ENCODE measurements at regions not wholly inside any gene's neighbourhood (a gene's known extent, or its start where the extent isn't known, plus 50 kb on each side); places are given as distances from the start of the nearest gene placed in this dataset.

GRCh38 chr3:44055951-44056350 is 185.7 kb upstream of the TOPAZ1 start:
- peak; percentile 69 for DNase-seq (ENCODE audit: low read depth)

- DNase-seq (ENCODE audit: low read depth) = no peak
These were observed 185.0 kb upstream of the TOPAZ1 start for GRCh38 chr3:44056446-44057240.

- DNase-seq (ENCODE audit: low read depth) = peak; percentile 73
These were observed 183.4 kb upstream of the TOPAZ1 start for GRCh38 chr3:44058022-44058867.

- no peak for DNase-seq (ENCODE audit: low read depth)
These were observed 182.8 kb upstream of the TOPAZ1 start for GRCh38 chr3:44058868-44059203.

GRCh38 chr3:44060164-44060563 is 181.5 kb upstream of the TOPAZ1 start:
- no peak for DNase-seq (ENCODE audit: low read depth)

- DNase-seq (ENCODE audit: low read depth) = no peak
These were observed 180.4 kb upstream of the TOPAZ1 start for GRCh38 chr3:44061268-44061667.

GRCh38 chr3:44061961-44062360 is 179.7 kb upstream of the TOPAZ1 start:
- DNase-seq (ENCODE audit: low read depth) = no peak

GRCh38 chr3:44065311-44066094 is 176.2 kb upstream of the TOPAZ1 start:
- DNase-seq (ENCODE audit: low read depth) = peak; percentile 88

- peak; percentile 79 for DNase-seq (ENCODE audit: low read depth)
These were observed 174.9 kb upstream of the TOPAZ1 start for GRCh38 chr3:44066806-44067205.

- no peak for DNase-seq (ENCODE audit: low read depth)
These were observed 174.3 kb upstream of the TOPAZ1 start for GRCh38 chr3:44067431-44067830.

GRCh38 chr3:44068753-44069152 is 172.9 kb upstream of the TOPAZ1 start:
- no peak for DNase-seq (ENCODE audit: low read depth)

- peak; percentile 38 for DNase-seq (ENCODE audit: low read depth)
These were observed 172.4 kb upstream of the TOPAZ1 start for GRCh38 chr3:44069276-44069675.

- DNase-seq (ENCODE audit: low read depth) = no peak
These were observed 170.7 kb upstream of the TOPAZ1 start for GRCh38 chr3:44070841-44071546.

- DNase-seq (ENCODE audit: low read depth) = no peak
These were observed 168.8 kb upstream of the TOPAZ1 start for GRCh38 chr3:44072601-44073540.

- DNase-seq (ENCODE audit: low read depth) = peak; percentile 29
These were observed 167.5 kb upstream of the TOPAZ1 start for GRCh38 chr3:44074181-44074580.

GRCh38 chr3:44076221-44076829 is 165.4 kb upstream of the TOPAZ1 start:
- peak; percentile 12 for DNase-seq (ENCODE audit: low read depth)

GRCh38 chr3:44077267-44077666 is 164.4 kb upstream of the TOPAZ1 start:
- DNase-seq (ENCODE audit: low read depth) = no peak

- no peak for DNase-seq (ENCODE audit: low read depth)
These were observed 162.8 kb upstream of the TOPAZ1 start for GRCh38 chr3:44078863-44079262.

- no peak for DNase-seq (ENCODE audit: low read depth)
These were observed 161.8 kb upstream of the TOPAZ1 start for GRCh38 chr3:44079916-44080315.

GRCh38 chr3:44080474-44081072 is 161.1 kb upstream of the TOPAZ1 start:
- DNase-seq (ENCODE audit: low read depth) = no peak

Measured in M059J (cell line).